ENCODE measurements at regions not wholly inside any gene's neighbourhood (a gene's known extent, or its start where the extent isn't known, plus 50 kb on each side); places are given as distances from the start of the nearest gene placed in this dataset.

DNA sequence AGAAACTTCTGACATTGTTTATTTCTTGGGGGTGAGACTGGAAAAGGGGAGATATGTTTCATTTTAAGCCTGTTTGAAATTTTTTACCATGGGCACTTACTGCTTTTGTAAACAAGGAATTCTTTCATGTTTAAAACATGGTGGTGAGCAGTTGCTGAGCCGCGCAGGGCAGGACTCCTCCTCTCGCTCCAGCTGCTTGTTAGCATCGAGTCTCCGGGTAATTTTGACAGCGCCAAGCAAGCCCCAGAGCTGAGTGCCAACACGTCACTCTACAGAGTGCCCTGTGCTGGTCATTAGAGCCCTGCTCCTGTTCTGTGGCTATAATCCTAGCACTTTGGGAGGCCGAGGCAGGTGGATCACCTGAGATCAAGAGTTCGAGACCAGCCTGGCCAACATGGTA is 116.5 kb upstream of the MSX2 start:
- DNase-seq (ENCODE audit: extremely low read depth, low read depth): no peak

GRCh38 chr5:174608631-174609097 is 115.7 kb upstream of the MSX2 start:
- peak; percentile 22 for DNase-seq (ENCODE audit: extremely low read depth, low read depth)

- no peak for DNase-seq (ENCODE audit: extremely low read depth, low read depth)
Observed at GRCh38 chr5:174609116-174609515, 115.3 kb upstream of the MSX2 start.

DNA sequence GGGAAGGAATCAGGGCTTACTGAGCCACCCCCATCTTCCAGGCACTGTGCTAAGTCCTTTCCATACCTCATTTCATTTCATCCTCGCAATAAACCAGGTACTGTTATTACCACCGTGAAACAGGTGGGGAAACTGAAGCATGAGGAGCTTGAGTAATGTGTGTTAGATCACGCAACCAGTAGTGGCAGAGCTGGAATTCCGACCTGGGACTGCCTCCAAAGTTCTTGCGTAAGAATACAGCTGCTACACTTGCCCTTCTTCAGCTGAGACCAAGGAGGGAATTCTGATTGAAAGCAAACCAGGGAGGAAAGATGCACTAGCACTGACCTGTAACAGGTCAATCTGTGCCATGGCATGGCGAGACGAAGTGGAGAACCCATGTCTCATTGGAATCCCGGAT is 113.4 kb upstream of the MSX2 start:
- DNase-seq (ENCODE audit: extremely low read depth, low read depth): no peak

DNA sequence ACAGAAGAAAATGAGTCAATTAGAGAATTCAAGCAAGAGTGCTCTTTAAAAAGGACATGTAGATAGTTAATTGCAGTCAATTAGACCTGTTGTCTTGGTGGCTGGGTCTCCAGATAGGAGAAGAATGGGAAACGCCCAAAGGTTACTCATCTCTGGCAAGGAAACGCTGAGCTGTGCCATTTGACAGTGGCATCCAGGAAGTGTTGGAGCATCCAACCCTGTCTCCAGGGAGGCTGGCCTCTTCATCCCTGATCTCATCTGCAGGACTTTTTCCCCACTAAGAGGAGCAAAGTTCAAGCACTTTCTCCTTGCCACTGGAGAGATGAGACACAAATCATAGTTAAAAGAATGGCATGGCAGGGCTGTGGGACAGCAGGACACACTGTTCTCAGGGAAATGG is 111.7 kb upstream of the MSX2 start:
- peak; percentile 29 for DNase-seq (ENCODE audit: extremely low read depth, low read depth)

GRCh38 chr5:174614500-174615135 is 109.8 kb upstream of the MSX2 start:
- DNase-seq (ENCODE audit: extremely low read depth, low read depth): no peak

DNA sequence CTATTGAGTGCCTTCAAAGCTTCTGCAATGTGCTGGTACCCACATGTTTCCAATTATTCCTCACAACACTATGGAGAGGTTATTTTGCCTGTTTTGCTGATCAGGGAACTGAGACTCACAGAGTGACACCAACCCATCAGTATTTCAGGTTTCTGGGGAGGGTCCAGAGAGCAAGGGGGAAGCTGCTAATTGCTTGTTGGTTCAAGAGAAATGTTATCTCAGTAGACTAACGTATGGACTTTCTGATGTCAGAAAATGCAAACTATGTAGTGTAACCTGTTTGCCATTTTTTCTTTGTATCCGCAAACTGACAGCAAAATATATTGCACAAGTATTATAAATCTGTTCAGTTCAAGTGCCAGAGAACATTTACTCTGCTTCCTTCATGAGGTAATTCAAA is 108.3 kb upstream of the MSX2 start:
- no peak for DNase-seq (ENCODE audit: extremely low read depth, low read depth)

- DNase-seq (ENCODE audit: extremely low read depth, low read depth): no peak
Observed at GRCh38 chr5:174617285-174617684, 107.1 kb upstream of the MSX2 start.

DNA sequence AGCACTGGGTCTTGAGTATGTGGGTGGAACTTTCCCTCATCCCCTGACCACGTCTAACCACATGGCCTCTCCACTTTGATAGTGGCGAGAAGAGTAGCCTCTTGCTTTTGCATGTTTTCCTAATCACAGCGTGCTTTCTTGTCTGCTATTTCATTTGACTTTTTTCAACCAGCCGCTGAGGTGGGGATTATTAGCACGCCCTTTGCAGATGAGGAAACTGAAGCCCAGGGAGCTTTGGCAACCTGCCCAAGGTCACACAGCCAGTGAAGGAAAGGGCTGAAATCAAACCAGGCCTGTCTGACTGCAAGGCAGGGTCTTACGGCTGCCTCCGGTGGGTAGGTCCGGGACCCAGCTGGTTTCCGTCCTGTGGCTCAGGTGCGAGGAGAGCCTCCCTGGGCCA is 106.5 kb upstream of the MSX2 start:
- no peak for DNase-seq (ENCODE audit: extremely low read depth, low read depth)

- DNase-seq (ENCODE audit: extremely low read depth, low read depth): no peak
Observed at GRCh38 chr5:174618589-174618988, 105.8 kb upstream of the MSX2 start.

DNA sequence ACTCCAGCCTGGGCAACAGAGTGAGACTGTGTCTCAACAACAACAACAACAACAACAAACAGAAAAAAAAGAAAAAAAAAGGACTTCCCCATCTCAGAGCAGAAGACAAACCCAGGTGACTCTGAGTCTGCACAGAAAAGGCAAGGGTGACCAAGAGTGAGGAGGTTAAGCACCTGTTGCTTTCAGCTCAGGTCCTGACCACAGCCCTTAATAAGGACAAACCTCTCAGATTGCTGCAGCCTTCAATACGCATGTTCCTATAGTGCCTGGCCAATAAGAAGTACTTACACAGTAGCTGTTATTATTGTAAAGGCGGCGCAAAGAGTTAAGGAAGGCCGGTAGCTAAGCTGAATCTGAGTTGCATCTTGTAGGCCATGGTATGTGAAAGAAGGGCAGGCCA is 102.3 kb upstream of the MSX2 start:
- DNase-seq (ENCODE audit: extremely low read depth, low read depth): no peak

- no peak for DNase-seq (ENCODE audit: extremely low read depth, low read depth)
Observed at GRCh38 chr5:174623018-174623417, 101.4 kb upstream of the MSX2 start.

- DNase-seq (ENCODE audit: extremely low read depth, low read depth): peak; percentile 33
Observed at GRCh38 chr5:174623433-174624019, 100.9 kb upstream of the MSX2 start.

- DNase-seq (ENCODE audit: extremely low read depth, low read depth): no peak
Observed at GRCh38 chr5:174624733-174625522, 99.5 kb upstream of the MSX2 start.

- no peak for DNase-seq (ENCODE audit: extremely low read depth, low read depth)
Observed at GRCh38 chr5:174625591-174626350, 98.6 kb upstream of the MSX2 start.

DNA sequence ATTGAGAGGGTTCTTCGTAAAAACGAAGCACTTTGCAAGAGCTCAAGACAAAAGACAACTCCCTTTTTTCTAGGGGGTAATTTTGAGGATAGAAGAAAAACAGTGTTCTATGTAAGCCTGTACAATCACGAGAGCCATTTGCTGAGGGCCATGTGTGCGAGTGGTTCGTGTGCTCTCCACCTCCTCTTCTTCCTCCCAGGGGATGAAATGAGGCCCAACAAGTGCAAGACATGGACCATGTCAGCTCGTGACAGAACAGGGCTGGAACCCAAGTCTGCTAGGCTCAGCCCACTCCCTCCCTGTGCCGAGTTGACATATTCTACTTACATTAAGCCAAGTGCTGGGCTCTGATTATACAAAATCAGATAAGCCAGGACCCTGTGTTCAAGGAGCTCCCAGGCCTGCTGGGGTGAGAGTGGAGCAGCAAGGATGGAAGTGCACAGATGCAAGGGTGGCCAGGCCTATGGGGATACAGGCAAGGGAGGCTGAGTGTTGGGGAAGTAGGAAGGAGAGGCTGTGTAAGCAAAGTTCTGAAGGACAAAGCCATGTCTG is 97.9 kb upstream of the MSX2 start:
- DNase-seq (ENCODE audit: extremely low read depth, low read depth): no peak

- DNase-seq (ENCODE audit: extremely low read depth, low read depth): no peak
Observed at GRCh38 chr5:174636094-174636493, 88.3 kb upstream of the MSX2 start.

DNA sequence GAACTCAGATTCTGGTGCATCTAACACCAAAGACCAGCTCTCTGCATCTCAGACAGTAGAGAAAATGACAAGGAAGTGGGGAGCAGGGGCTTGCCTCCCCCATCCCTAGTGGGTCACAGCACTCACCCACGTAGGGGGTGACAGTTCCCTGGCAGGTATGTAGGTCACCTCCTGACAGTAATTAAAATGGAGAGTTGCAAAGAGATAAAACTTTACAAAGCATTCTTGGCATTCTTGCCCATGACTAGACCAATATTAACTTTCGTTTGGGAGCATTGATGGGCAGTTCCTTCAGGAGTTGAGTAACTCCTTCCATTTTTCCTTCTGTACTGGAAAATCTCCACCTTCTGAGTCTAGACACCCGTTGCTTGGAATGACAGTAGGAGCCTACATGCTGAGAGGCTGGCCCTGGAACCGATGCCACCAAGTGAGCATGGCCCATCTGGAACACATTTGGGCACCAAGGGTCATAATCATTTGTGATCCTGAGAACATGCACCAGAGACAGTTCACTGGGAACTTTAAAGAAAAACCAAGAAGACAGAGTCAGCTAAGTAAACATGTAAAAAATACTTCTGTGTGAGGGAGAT is 81.5 kb upstream of the MSX2 start:
- DNase-seq (ENCODE audit: extremely low read depth, low read depth): no peak

DNA sequence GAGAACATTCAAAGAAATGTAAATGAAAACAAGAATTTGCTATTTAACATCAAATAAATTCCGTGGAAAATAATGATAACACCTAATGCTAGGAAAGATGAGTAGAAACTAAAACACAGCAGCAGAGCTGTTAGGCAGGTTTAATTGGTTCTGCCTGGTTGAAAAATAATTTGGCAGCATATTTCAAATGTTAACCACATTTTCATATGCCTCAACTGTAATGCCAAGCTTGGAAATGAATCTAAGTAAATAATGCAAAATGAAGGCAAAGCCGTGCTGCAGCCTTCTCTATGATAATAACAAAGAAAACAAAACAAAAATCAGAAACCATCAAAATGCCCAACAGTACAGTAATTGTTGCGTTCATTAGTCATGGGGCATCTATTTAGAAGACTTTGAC is 79.9 kb upstream of the MSX2 start:
- no peak for DNase-seq (ENCODE audit: extremely low read depth, low read depth)

DNA sequence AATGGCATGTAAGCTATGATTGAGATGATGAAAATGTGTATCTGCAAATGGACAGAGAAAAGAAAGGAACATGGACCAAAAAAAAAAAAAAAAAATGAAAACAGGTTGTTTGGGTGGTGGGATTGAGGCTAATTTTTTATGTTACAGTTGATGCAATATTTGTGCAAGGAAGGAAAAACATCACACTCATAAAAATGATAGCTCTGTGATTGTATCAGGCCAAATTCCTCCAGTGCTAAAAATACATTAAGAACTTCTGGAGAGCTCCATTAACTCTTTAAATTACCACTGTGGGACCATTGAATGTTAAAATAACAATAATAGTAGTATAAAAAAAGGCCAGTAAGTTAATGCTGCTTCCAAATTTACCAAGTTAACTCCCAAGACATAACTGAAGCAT is 79.5 kb upstream of the MSX2 start:
- no peak for DNase-seq (ENCODE audit: extremely low read depth, low read depth)

DNA sequence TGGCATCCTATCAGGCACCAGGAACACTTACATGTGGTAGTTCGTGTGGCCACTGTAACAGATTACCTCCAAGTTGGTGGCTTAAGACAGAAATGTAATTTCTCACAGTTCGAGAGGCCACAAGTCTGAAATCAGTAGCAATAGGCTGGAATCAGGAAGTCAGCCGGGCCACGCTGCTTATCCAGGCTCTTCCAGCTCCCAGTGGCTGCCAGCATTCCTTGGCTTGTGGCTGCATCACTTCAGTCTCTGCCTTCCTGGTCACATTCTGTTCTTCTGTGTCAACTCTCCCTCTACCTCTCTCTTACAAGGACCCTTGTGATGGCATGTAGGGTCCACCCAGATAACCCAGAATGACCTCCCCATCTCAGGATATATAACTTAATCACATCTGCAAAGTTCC is 78.7 kb upstream of the MSX2 start:
- no peak for DNase-seq (ENCODE audit: extremely low read depth, low read depth)
